HG03457 (cell line): ENCODE measurements at regions not wholly inside any gene's neighbourhood (a gene's known extent, or its start where the extent isn't known, plus 50 kb on each side); places are given as distances from the start of the nearest gene placed in this dataset.
A peak's percentile ranks its signal among the peaks of the same experiment; 100 is the strongest.
"Not testable (repeated sequence)": the region's sequence is repeated elsewhere in the genome, so short reads cannot be mapped to it uniquely, and the experiment has no call there.

ENCODE experiments used
- ATAC-seq: cut with Tn5 transposase; IDR thresholded peaks from one replicate; pipeline ENCODE4 v1.9.1; 2021; ENCODE audit warnings: moderate number of reproducible peaks; ENCODE audit not compliant: unreplicated experiment

DNA sequence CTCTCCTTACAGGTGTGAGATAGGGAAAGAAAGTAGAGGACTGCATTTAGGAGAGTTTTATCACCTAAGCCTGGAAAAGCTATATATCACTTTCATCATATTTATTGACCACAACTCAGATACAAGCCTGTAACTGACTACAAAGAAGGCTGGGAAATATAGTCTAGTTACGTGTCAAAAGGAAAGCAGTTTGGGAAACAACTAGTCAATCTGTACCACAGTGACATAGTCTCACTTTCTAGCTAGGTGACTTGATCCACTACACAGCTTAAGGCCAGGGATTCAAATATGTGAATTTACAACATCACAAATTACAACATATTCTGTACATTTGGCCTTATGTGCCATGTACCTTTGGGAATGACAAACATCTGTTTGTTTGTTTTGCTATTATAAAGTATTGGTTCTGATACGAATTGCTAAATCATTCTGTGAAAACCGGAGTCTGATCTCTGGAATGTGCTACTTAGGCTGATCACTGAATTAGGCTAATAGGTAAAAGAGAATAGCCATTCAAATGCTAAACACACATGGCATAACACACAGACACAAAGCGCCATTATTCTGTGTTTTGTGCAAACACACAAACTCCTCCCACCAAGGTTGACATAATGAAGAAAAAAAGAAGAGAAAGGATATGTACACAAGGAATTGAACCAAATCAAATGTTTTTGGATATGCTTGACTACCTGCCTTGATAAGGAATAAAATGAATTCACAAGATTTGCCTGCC is 279.8 kb downstream of the DUSP6 start:
- ATAC-seq: no peak

DNA sequence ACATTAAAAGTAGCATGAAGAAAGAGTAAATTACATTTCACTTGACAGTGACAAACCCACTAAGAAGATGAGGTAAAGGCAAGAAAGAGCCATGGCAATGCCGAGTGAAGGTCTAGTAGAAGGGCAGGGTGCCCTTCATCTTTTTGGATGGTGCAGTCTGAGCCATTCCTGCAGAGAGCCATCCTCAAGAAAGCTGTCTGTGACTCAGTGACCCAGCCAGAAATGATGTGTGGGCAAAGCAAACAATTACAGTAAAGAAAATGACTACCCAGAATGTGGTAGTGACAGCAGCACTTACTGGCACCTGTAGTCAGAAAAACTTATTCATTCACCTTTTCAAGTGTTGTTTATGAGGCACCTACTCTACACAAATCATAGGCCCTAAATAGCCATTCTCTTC is 281.7 kb downstream of the DUSP6 start:
- ATAC-seq: no peak

DNA sequence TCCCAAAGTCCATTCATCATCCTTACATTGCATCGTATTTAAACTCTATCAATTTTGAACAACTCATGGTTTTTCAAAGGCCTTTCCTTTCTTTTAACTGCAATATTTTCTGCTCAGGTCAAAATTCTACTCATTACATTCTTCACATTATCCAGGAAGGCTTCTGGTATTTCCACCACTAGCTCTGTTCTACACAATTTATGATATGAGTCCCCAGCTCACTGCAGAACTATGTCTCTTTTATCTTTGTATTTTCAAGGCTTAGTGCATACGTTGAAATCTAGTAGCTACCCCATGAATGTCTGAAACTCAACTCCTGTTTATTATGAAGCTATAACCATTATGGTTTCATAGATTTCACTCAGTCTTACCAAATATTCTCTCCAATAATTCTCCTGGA is 282.9 kb downstream of the DUSP6 start:
- ATAC-seq: no peak

DNA sequence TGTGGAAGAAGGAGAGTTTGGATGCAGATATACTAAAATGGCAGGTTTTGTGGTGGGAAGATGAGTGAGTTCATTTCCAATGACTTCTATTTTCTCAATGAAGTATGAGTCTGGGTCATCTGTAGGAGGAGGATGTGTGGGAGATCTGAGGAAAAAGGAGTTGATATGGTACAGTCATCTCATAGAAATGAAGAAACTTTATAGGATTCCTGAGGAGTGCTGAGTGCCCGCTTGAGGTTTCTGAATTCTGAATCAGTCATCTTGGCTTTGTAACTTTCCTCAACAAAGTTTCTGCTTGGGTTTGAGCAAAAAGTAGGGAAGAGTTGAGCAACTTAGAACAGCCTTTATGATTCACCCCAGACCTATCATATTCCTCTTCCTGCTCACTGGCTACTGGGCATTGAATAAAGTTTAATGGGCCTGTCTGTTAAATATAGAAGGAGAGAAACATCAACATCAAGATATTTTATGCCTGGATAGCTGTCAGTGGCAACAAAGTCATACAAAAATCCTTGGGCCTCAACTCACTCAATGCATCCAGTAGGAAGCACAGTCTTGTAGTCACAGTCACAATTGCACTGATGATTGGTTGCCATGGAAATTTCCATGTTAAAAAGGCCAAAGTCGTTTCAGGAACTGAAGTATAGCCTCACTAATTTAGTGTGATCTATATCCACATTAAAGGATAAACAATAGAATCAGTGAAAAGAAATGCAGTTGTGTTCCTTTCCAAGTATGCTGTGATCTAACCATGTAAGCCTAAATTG is 284.7 kb downstream of the DUSP6 start:
- no peak for ATAC-seq

DNA sequence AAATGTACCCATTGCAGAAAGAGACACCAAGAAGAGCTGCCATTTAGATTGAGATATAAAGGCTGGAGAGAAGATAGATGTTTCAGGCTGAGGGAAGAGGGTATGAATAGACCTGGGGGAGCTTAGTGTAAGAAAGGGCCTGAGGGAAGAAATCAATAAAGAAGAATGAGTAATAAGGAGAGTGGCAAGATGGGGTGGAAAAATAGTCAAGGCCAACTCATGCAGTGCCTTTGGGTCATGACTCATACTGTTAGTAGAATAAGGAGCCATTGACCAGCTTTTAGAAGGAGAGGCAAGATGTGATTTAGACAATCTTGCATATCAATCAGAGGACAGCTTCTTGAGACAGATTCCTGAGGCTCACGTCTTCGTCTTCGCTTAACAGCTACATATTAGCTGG is 287.5 kb downstream of the DUSP6 start:
- no peak for ATAC-seq

DNA sequence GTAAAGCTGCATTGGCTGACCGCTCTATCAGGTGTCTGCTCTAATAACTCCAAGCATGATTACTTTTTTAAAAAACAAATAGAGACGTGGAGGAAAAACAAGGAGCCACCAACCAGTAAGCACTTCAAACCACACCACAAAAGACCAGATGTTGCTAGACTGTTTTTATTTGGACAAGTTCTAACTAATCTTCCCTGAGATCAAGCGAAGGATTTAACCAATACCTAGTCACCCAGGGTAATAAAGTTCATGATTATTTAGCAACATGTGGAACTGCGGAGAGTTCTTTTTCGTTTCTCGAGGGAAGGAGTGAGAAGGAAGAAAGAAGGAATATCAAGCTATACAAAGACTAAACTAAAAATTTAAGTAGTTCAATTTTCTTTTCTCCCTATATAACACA is 288.1 kb downstream of the DUSP6 start:
- ATAC-seq: no peak

DNA sequence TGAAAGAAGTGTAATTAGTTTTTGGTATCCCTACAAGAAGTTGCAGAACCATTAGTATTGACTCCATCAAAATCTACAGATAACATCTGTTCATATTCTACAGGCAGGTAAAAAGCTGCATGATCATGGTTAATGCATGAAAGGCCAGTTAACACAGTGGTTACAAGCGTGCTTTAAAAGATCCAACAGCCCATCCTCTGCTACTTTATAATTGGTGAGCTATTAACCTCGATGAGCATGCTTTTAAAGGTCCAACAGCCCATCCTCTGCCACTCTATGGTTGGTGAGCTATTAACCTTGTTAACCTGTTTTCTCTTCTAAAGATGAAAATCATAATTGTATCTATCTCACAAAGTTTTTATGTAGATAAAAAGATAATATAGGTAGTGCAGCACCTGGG is 289.3 kb downstream of the DUSP6 start:
- ATAC-seq: no peak

DNA sequence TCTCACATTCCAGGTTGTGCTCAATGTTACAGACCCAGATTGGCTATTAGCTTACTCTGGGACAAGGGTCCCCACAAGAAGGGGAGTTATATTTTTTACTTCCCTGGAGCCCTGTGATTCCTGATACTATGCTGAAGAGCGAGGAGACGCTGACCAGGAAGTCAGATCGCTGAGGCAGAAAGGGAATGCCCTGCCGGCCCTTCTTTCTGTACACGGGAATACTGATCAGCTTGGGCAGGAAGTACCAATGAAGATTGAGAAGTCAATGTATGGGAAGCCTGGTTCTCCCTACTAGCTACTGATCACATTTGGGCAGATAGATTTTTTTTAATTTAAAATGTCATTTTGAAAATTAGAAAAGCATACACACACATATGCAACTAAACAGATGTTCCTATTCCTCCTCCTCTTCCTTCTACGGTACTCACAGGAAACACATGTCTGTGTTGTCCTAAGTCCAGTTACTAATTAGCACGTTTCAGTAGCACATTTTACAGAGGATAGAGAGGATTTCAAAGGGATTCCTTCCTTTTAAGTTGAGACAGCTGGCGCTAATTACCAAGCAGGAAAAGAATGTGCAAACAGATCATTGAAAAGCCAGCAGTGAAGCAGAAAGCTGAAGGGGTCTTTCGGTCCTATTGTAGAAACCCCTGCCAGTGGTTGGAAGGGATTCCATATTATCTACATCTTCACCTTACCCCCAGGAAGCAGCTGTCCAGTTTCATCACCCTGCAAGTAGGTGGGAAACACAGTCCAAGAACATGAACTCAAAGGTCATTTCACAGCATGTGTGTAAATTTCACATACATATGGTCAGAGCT is 292.4 kb downstream of the DUSP6 start:
- no peak for ATAC-seq

DNA sequence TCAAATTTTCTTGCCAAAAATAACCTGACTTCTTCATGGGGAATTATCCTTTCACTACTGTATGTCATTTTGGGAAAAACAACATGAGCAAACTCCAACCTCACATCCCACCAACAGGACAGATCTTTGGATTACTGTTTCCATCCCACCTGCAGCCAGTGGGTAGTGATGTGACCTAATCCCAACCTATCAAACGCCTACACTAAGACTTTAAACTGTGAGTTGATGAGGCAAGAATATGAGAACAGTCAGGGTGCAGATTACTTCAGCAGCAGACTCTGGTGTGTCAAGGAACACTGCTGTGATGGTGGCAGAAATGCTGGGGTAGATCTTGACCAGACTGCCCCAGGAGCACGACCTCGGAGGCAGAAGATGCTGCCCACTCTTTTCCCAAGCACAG is 293.2 kb downstream of the DUSP6 start:
- ATAC-seq: no peak

DNA sequence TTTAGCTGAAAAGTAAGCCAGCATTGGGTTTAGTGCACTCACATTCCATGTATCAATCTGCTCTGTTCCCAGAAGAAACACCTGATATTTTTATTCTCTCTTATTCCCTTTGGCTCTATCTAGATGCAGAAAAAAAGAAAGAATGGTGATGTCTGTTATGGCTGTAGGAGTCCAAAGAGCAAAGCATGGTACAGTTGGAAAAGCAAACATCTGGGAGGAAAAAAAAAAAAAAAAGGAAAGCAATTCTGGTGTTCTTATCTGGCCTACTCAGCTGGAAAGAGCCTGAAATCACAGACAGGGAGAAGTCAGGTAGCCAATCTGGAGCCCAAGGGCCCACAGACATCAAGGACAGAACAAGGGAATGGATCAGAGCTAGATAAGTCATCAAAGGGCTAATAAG is 293.9 kb downstream of the DUSP6 start:
- no peak for ATAC-seq

DNA sequence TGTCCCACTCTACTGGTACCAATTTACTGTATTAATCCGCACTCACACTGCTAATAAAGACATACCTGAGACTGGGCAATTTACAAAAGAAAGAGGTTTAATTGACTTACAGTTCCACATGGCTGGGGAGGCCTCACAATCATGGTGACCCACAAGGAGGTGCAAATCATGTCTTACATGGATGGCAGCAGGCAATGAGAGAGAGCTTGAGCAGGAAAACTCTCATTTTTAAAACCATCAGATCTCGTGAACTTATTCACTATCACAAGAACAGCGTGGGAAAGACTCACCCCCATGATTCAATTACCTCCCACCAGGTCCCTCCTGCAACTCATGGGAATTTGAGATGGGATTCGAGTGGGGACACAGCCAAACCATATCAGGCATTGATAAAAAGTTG is 298.5 kb downstream of the DUSP6 start:
- ATAC-seq: not testable (repeated sequence)

DNA sequence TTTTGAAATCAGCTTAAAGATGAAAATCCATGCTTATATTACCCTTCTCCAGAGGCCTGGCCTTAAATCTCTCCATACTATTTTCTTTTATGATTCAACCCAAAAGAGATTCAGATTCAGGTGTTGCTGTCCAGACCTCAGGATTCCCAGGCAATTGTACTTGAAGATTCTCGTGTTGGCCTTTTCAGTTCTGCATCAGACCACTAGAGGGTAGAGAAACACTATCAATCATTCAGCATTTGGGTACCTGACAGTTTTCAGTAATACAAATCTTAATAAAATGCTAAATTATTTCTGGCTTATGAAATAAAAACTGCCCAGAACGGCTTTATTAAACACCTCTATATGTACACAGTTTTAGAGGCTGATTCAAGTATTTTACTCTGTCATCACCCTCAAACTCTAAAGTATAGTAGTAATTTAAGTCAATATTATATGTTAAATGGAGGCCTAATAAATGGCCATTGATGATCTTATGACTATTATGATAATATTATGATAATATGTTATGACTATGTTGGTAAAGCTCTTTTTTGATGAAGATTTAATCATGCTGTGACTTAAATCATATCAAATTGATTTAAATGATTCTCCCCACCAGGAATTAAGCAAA is 301.1 kb downstream of the DUSP6 start:
- ATAC-seq: peak; percentile 70

DNA sequence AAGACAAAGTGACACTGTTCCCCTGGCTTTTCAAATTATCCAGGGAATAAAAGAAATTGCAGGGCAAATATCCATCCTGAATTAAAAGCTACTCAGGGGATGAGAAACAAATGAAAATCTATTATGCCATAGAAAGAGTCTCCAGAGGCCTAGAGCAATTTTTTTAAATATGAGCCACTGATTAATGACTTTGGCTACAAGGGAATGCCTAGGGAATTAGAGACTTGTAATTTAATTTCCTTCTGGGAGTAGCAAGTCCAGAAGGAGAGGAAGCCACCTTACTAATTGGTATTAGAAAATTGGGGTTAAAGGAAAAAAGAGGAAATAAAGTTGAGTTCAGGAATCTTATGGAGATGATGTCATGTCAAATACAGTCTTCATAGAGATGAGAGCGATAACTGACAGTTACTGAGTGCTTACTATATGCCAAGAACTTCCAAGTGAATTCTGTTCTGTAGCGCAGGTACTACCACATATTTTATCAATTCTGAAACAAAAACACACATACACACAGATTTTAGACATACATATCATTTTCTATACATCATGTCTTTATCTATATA is 304.4 kb downstream of the DUSP6 start:
- no peak for ATAC-seq

DNA sequence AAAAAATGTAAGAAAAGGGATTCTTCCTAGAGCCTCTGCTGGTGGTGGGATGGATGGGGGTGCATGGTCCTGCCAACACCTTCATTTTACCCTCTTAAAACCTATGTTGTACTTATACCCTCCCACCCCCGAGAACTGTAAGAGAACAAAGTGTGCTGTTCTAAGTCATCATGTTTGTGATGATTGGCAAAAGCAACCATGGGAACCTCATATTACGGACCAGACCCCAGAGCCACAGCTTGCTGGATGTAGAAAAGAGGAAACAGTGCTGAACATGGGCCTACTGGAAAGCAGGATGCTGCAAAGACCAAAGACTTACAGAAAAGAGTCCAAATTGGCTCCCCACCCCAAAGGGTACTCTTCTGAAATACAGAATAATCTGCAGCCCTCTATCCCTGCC is 311.2 kb downstream of the DUSP6 start:
- no peak for ATAC-seq

DNA sequence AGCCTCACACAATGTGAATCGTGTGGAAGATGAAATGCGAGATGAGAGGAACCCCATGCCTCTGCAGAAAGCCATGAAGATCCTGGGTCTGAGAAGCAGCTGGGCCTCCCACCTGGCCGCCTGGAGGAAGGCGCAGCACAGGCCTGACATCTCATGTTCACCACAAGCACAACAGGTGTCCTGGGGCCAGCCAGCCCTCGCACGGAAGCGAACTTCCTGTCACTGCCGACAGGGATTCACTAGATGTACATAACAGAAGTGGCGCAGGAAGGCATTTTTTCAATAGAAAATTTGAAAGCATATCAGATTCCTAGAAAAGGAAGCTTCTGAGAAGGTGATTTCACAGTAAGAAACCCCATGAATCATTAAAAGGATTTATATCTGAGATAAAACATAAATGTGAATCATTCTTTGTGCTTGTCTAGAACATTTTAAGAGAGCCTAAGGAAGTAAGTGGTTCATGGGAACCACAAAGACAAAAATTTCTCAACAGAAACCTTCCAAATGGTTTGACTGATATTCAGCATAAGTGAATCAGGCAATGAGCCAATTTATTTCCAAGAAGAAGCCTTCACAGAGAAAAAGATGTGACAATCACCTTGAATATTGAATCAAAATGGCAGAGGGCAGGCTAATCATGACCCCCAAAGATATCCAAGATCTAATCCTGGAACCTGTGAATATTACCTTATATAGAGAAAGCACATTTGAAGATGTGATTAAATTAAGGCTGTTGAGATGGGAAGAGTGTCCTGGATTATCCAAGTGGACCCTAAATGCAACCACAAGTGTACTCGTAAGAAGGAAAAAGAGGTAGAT is 311.9 kb downstream of the DUSP6 start:
- peak; percentile 97 for ATAC-seq

DNA sequence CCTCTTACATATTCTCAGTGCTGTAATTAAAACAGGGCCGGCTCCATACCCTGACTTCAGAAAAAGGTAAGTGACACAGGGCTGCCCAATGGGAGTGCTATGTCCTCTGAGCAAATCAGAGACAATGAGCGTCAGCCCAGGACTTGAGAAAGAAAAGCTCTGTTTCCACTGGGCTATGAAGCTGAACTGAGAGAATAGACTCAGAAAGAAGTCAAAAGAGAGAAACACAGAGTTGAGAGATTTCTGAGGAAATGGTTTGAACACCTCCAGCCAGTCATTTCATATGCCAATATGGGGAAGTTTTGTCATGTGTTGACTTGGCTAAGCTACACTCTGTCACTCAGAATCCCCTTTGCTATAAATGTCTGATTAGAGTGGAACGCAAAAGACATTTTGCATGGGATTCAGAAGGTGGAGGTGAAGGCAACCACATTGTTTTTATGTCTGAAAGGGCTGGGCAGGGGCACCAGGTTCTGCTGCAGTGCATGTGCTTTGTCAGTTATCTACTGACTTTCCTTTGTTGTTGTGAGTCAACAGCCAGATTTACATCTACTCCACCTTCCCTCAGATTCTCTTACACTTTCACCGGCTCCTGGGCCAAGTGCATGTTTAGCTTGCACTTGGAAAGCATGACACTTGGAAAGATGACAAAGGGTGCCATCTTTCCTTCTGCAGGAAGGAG is 313.3 kb downstream of the DUSP6 start:
- ATAC-seq: peak; percentile 35

DNA sequence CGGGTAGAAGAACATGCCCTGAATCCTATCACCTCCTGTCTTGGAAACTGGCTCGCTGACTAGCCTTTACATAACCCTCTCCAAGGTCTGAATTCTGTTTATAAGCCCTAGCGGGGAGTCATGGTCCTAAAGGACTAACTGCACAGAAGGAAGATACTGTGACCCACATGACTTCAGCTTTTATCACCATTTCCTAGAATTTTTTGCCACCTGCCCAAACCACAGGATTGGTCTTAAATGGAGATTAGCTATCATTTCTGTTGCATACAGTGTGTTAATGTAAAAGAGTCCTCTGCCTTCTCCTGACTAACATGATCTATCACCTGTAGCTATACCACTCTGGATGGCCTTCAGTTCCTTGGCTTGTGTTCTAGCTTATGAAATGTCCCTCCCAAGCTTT is 319.2 kb downstream of the DUSP6 start:
- no peak for ATAC-seq

DNA sequence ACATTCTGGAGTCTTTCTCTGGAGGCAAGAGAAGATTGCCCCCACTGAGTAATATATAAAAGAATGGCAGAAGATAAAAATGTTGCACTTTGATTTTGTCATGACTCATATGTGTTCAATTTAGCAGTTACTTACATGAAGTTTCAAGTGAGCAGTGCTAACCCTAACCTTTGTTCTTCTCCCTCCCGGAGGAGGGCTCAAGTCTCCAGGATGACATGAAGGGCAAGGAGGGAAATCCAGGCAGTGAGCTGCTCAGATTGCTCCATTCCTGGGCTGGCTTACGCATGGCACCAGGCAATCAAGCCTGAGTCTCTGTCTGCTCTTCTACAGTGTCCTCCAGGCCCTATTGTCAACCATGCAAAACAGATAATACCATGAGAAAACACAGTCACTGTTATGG is 322.3 kb downstream of the DUSP6 start:
- ATAC-seq: no peak

DNA sequence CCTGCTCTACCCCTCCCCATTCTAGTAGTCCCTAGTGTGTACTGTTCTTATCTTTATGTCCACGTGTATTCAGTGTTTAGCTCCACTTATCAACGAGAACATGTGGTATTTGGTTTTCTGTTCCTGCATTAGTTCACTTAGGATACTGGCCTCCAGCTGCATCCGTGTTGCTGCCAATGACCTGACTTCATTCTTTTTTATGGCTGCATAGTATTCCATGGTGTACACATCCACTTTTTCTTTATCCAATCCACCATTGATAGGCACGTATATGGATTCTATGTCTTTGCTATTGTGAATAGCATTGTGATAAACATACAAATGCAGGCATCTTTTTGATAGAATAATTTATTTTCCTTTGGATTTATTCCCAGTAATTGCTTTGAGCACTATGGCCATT is 327.7 kb downstream of the DUSP6 start:
- ATAC-seq: no peak

DNA sequence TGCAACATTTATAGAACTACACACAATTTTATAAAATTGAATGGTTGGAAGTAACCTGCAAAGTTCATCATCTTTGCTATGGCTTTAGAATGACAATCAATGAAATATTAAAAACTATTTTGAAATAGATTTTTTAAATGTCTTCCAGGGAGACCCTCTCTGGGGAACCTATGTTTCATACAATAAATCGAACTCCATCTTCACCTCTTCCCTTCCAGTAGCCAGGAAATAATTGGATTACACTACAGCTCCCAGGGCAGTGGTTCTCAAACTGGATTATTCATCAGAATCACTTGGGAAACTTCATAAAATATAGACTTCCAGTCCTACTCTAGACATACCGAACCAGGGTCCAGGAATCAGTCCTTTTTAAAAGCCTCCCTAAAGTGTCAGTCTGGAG is 328.4 kb downstream of the DUSP6 start:
- no peak for ATAC-seq
